Right renal pelvis (tissue), 4 donors: ENCODE measurements at regions not wholly inside any gene's neighbourhood (a gene's known extent, or its start where the extent isn't known, plus 50 kb on each side); places are given as distances from the start of the nearest gene placed in this dataset.

Experiments used
- DNase-seq, 4 donors: peaks; one replicate each; pipeline ENCODE4 v3.0.0-alpha.2; 2013; ENCODE audit warnings: low read depth in 4 of 4, low spot score in 3 of 4, missing footprints in 1 of 4

- no peak for DNase-seq
Measured at GRCh38 chr22:48338793-48339705, 1488.6 kb downstream of the BRD1 start.

- DNase-seq: no peak
Measured at GRCh38 chr22:48337957-48338792, 1489.5 kb downstream of the BRD1 start.

- DNase-seq: no peak
Measured at GRCh38 chr22:48336339-48337060, 1491.2 kb downstream of the BRD1 start.

- no peak for DNase-seq
Measured at GRCh38 chr22:48335442-48336139, 1492.1 kb downstream of the BRD1 start.

GRCh38 chr22:48334971-48335370, 1492.7 kb downstream of the BRD1 start:
- no peak for DNase-seq

GRCh38 chr22:48333816-48334735, 1493.6 kb downstream of the BRD1 start:
- DNase-seq: no peak

- DNase-seq: no peak
Measured at GRCh38 chr22:48333323-48333763, 1494.3 kb downstream of the BRD1 start.

- no peak for DNase-seq
Measured at GRCh38 chr22:48332438-48333322, 1495.0 kb downstream of the BRD1 start.

- DNase-seq: no peak
Measured at GRCh38 chr22:48331691-48332220, 1495.9 kb downstream of the BRD1 start.

GRCh38 chr22:48331266-48331665, 1496.4 kb downstream of the BRD1 start:
- no peak for DNase-seq

GRCh38 chr22:48327721-48328120, 1500.0 kb downstream of the BRD1 start:
- DNase-seq: no peak

- DNase-seq: no peak
Measured at GRCh38 chr22:48323746-48324145, 1503.9 kb downstream of the BRD1 start.

GRCh38 chr22:48322907-48323306, 1504.8 kb downstream of the BRD1 start:
- no peak for DNase-seq

GRCh38 chr22:48321986-48322545, 1505.6 kb downstream of the BRD1 start:
- no peak for DNase-seq

- peak in 2 of 4 donors; percentile 61 to 63 for DNase-seq
Measured at GRCh38 chr22:48320683-48321451, 1506.8 kb downstream of the BRD1 start.

GRCh38 chr22:48320048-48320682, 1507.5 kb downstream of the BRD1 start:
- DNase-seq: no peak
